Pons (tissue), 1 donor: ENCODE measurements at regions not wholly inside any gene's neighbourhood (a gene's known extent, or its start where the extent isn't known, plus 50 kb on each side); places are given as distances from the start of the nearest gene placed in this dataset.

Experiments
- DNase-seq: peaks from one replicate; pipeline ENCODE4 v3.0.0-alpha.2; 2016; ENCODE audit warnings: low spot score

GRCh38 chr17:73694491-73694890 lies 50.2 kb upstream of the SDK2 start:
- DNase-seq = no peak

- no peak for DNase-seq
These were observed 50.9 kb upstream of the SDK2 start for GRCh38 chr17:73695035-73695738.

GRCh38 chr17:73696251-73696650 lies 52.0 kb upstream of the SDK2 start:
- DNase-seq = no peak

- no peak for DNase-seq
These were observed 53.6 kb upstream of the SDK2 start for GRCh38 chr17:73697872-73698271.

GRCh38 chr17:73698966-73699365 lies 54.7 kb upstream of the SDK2 start:
- no peak for DNase-seq

- DNase-seq = no peak
These were observed 57.5 kb upstream of the SDK2 start for GRCh38 chr17:73701701-73702100.

- DNase-seq = no peak
These were observed 58.9 kb upstream of the SDK2 start for GRCh38 chr17:73703192-73703591.

DNA sequence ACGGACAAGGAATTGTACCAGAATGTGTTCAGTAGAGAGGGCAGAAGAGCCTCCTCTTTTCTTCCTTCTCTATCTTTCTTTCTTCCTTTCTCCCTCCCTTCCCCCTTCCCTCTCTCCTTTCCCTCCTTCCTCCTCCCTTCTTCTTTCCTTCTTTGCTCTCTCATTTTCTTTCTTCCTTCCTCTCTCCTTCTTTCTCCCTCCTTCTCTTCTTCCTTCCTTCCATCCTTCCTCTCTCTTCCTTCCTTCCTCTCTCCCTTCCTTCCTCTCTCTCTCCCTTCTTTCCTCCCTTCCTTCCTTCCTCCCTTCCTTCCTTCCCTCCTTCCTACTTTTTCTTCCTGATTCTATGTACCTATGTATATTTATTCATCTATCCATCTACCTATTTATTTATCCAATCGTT lies 59.7 kb upstream of the SDK2 start:
- no peak for DNase-seq

DNA sequence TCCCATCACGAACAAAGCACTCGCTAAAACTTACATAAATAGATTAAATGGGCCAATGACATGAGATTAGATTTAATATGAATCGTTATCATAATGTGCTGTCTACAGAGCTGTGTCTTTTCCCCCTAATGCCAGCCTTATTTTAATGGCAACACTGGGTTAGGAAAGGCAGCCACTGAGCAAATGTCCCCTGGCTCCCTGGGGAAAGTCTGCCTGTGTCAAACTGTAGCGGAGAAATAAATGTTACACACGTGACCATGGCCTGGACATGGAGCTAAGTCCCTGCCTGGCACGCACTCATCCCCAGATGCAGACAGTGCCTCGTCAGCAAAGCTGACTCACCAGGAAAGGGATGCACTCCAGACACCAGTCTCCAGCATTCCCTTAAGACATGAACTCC lies 61.3 kb upstream of the SDK2 start:
- DNase-seq = peak; percentile 43

DNA sequence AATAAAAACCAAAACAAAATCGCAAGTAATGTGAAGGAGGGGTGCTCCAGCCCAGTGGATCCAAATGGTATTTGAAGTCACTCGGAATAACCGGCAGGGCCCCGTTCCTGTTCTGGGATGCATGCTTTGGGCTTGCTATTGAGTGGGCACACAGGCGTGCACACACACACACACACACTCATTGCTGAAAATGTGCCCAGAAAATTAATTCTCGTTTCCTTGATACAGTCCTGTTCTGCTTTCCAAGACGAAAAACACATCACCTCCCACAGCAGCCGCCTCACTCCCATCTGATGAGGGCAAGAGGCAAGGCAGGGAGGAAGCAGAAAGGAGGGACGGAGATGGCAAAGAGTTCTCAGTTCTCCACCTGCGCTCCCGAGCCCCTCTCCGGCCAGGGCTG lies 62.2 kb upstream of the SDK2 start:
- DNase-seq = no peak

DNA sequence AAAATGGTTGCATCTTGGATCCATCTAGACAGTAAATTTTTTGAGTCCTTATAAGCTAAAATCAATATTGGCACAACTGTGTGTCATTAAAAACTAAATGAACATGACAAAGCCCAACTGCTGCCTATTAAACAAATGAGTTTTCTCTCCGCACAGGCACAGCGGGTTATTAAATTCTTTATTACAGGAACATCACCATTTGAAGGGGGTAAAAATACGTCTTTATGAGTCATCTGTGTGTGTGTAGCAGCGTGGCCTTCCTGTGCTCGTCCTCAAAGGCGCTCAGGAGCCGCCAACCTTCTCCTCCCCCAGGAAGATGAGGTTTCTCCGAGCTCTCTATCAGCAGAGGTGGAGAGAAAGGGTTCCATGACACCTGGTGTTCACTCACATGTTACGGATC lies 62.6 kb upstream of the SDK2 start:
- DNase-seq = no peak

- DNase-seq = no peak
These were observed 63.1 kb upstream of the SDK2 start for GRCh38 chr17:73707358-73707757.

DNA sequence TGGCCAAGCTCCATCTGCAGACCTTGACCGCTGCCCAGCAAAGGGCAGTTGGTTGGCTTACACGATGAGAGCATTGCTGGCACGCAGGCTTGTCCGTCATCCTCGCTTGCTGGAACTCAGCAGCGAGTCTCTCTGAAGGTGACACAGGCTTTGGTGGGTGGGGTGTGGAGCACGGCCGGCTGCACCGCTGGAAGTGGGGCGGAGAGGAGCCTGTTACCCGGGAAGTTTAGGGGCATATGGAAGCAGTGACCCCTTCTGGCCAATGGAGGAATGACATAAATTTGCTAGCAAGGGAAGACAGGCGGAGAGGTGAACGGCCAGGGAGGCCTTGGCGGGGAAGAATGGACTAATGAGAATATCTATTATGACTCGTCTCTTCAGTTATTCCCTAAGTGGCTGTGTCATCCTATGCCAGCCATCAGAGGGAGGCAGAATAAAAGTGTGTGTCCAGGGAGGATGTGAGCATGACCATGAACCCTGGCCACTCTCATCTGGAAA lies 65.9 kb upstream of the SDK2 start:
- DNase-seq = peak; percentile 72

DNA sequence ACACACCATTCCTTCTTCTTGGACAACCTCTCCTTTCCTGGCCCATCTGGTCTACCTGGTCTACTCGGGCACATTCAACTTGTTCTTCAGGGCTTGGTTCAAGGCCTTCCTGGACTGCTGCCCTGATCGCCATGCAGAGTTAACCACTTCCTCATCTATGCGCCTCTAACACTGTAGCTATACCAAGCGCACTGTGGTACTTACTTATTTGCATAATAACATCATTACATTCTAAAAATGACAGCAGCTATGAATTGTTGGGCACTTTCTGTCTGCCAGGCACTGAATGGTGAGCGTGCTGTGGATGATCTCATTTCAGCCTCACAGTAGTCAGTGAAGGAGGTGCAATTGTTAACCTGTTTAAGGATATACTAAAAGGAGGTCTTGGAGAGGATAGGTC lies 66.9 kb upstream of the SDK2 start:
- no peak for DNase-seq

DNA sequence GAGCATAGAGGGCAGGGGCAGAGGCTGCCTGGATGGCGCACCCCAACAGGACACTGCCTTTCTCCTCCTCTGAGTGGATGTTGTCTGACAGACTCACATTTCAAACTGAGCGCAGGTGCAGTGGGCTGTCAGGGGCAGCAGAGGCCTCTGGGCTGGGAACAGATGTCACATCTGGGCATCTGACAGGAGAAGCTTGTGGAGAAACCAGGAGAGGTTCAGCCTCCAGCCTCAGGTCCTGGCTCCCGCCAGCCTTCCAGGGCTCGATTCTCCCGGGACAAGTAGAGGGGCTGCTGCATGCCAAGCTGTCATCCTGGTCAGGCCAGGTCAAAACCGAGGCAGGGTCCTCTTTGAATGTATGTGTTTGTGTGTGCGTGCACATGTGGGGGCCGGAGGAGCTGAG lies 67.7 kb upstream of the SDK2 start:
- no peak for DNase-seq

- DNase-seq = no peak
These were observed 68.9 kb upstream of the SDK2 start for GRCh38 chr17:73713136-73713535.

DNA sequence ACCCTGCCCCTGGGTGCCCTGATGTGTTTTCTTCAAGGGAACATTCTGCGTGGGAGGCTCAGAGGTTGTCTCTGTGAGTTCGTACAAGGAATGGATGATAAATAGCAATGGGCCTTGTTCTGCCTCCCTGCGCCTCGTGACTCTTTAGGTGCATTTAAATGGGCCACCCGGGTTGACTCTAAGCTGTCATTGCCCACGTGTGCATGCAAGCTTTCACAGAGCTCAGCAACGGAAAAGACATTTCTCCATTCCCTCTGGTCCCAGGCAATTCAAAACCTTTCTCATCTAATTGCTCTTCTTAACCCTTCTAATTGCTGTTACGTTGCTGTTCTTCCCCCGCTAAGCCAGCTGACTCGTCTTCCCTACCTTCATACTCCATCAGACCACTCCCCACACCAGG lies 71.5 kb upstream of the SDK2 start:
- no peak for DNase-seq

GRCh38 chr17:73717690-73718089 lies 73.4 kb upstream of the SDK2 start:
- DNase-seq = no peak

DNA sequence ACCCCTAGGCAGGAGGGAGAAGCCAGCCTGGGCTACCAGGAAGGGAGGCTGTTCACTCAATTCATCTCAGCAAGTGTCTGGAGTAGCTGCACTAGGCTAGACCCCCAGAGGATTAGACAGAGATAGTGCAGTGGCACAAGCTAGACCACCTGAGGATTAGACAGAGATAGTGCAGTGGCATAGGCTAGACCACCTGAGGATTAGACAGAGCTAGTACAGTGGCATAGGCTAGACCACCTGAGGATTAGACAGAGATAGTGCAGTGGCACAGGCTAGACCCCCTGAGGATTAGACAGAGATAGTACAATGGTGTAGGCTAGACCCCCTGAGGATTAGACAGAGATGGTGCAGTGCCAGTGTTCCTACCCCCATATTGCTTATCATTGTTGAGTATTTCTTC lies 74.1 kb upstream of the SDK2 start:
- no peak for DNase-seq

- peak; percentile 29 for DNase-seq
These were observed 74.7 kb upstream of the SDK2 start for GRCh38 chr17:73718912-73719311.

- peak; percentile 97 for DNase-seq
These were observed 75.4 kb upstream of the SDK2 start for GRCh38 chr17:73719588-73720071.

GRCh38 chr17:73720187-73720834 lies 76.1 kb upstream of the SDK2 start:
- DNase-seq = no peak

GRCh38 chr17:73722165-73722564 lies 77.9 kb upstream of the SDK2 start:
- DNase-seq = no peak

DNA sequence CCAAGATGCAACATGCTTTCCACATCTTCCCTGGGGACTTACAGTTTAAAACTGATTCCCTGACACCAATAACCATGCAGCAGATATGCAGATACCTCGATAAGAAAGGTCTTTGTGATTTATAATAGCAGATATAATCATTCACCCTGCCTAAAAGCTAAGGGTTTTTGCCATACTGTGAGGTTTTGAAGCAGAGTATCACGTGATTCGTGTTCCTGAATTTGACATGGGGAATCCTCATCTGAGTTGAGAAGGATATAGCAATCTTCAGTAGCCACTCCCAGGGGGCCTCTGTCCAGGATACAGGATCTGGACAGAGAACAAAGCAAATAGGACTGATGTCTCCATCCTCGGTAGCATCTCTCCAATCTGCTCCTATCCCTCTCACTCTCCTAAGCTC lies 79.1 kb upstream of the SDK2 start:
- no peak for DNase-seq
